ENCODE measurements at regions not wholly inside any gene's neighbourhood (a gene's known extent, or its start where the extent isn't known, plus 50 kb on each side); places are given as distances from the start of the nearest gene placed in this dataset.

DNA sequence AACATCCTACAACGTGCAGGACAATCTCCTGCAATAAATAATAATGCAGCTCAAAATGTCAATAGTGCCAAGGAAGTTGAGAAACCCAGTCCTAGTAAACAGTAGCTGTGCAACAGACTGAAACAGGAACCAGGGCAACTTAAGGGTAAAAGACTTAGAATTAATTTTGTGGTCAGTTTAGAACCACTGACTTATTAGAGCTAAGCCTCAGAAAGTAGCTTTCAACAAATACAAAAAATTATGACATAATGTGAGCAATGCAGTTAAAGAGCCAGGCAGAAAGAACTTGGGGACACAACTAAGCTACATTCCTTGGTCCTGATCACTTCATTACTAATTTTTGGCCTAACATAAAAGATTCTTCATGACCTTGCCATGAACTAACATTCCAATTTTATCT lies 195.4 kb downstream of the MACC1 start:
- TF ChIP-seq, protein P1, sequence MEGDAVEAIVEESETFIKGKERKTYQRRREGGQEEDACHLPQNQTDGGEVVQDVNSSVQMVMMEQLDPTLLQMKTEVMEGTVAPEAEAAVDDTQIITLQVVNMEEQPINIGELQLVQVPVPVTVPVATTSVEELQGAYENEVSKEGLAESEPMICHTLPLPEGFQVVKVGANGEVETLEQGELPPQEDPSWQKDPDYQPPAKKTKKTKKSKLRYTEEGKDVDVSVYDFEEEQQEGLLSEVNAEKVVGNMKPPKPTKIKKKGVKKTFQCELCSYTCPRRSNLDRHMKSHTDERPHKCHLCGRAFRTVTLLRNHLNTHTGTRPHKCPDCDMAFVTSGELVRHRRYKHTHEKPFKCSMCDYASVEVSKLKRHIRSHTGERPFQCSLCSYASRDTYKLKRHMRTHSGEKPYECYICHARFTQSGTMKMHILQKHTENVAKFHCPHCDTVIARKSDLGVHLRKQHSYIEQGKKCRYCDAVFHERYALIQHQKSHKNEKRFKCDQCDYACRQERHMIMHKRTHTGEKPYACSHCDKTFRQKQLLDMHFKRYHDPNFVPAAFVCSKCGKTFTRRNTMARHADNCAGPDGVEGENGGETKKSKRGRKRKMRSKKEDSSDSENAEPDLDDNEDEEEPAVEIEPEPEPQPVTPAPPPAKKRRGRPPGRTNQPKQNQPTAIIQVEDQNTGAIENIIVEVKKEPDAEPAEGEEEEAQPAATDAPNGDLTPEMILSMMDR (conservative IDR thresholded peaks at IDR 0.05): no peak
- no peak for TF ChIP-seq ZFX (IDR thresholded peaks at IDR 0.05)

Measured in C4-2B (cell line).